Head of caudate nucleus (tissue), 42 donors: ENCODE measurements at regions not wholly inside any gene's neighbourhood (a gene's known extent, or its start where the extent isn't known, plus 50 kb on each side); places are given as distances from the start of the nearest gene placed in this dataset.
A peak's percentile ranks its signal among the peaks of the same experiment; 100 is the strongest.
"Not testable (repeated sequence)": the region's sequence is repeated elsewhere in the genome, so short reads cannot be mapped to it uniquely, and the experiment has no call there.

Source experiments
- DNase-seq, 42 donors: peaks; one replicate each; pipeline versions ENCODE4 v3.0.0 to v3.0.0-alpha.2; 2020 to 2021; ENCODE audit warnings: mixed read lengths in 7 of 42
- intact Hi-C: fragments of 100-400 bp; cut with DNase I; formaldehyde crosslinking; loops from one replicate; pipeline ENCODE4 v1.15.0; 2022

- DNase-seq, result no peak
- intact Hi-C loops, result no loop called here
Observed at GRCh38 chr14:71430678-71431376, 501.4 kb upstream of the RGS6 start.

- no peak for DNase-seq
- intact Hi-C loops, result no loop called here
Observed at GRCh38 chr14:71432334-71433110, 499.7 kb upstream of the RGS6 start.

DNA sequence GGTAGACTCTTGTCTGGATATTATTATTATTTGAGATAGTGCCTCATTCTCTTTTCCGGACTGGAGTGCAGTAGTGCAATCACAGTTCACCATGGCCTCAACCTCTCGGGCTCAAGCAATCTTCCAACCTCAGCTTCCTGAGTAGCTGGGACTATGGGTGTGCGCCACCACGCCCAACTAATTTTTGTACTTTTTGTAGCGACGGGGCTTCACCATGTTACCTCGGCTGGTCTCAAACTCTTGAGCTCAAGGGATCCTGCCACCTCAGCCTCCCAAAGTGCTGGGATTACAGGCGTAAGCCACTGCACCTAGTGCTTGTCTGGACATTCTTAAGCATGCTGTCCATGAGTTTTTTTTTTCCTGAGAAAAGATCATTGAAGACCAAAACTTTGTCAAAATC is 498.9 kb upstream of the RGS6 start:
- no peak for DNase-seq
- intact Hi-C loops, result no loop called here

- not testable (repeated sequence) for DNase-seq
Observed at GRCh38 chr14:71435641-71436040, 496.6 kb upstream of the RGS6 start.

DNA sequence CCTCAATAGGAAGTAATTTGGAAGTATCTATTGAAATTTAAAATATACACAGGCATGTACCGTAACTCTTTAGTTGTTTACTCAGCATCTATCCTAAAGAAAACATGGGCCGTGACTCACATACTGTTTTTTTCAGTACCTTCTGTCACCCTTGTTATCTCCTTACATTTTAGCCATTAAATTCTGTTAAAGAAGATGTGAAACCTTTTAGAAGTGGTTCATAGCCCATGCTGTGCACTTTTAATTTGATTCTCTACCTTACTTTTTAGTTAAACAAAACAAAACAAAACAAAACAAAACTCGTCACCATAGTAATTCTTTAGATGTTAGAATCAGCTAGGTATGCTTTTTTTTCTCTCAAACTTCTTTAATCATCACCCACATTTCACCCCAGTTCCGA is 494.4 kb upstream of the RGS6 start:
- intact Hi-C loops, result no loop called here
- DNase-seq, result no peak

More at GRCh38 chr14:71435641-71436040, 496.6 kb upstream of the RGS6 start:
- intact Hi-C loops, result not testable (repeated sequence)

- peak in 40 of 42 donors; percentile 18 to 89 (median 64) for DNase-seq
- intact Hi-C loops, result no loop called here
Observed at GRCh38 chr14:71438684-71439083, 493.5 kb upstream of the RGS6 start.

GRCh38 chr14:71441126-71441525 is 491.1 kb upstream of the RGS6 start:
- no peak for DNase-seq
- intact Hi-C loops, result no loop called here

- intact Hi-C loops, result no loop called here
- no peak for DNase-seq
Observed at GRCh38 chr14:71444030-71444822, 488.0 kb upstream of the RGS6 start.

DNA sequence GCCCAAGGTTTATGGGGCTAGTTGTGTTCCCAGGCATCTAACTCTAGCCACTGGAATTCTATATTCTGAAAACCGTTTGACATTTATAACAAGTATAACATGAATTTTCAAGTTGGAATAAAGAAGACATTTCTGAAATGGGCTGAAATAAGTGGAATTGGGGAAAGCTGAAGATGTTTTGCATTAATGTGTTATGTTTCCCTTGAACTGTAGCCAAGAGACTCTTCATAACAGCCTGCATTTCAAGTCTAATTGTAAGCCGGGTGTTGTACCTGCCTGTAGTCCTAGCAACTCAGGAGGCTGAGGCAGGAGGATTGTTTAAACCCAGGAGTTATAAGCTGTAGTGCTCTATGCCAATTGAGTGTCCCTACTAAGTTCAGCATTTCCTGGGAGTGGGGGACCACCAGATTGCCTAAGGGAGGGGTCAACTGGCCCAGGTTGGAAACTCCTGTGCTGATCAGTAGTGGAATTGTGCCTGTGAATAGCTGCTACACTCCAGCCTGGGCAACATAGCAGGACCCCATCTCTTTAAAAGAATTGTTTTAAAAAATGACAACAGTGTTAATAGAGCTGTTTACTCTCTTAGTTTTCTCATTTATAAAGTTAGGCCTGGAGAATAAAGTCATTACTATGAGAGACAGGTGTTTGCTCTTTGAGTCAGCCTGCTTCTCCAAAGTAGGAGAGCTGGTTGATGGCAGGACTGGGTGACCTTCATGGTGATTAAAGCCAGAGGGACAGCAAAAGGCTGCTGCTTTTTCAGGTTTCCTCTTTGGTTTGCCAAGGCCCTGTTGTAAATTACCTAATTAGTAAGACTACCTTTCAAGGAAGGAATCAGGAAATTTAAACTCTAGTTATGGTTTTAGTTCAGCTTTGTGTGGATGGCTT is 483.6 kb upstream of the RGS6 start:
- no peak for DNase-seq
- intact Hi-C loops, result no loop called here

GRCh38 chr14:71449316-71450055 is 482.7 kb upstream of the RGS6 start:
- intact Hi-C loops, result no loop called here
- DNase-seq, result no peak

DNA sequence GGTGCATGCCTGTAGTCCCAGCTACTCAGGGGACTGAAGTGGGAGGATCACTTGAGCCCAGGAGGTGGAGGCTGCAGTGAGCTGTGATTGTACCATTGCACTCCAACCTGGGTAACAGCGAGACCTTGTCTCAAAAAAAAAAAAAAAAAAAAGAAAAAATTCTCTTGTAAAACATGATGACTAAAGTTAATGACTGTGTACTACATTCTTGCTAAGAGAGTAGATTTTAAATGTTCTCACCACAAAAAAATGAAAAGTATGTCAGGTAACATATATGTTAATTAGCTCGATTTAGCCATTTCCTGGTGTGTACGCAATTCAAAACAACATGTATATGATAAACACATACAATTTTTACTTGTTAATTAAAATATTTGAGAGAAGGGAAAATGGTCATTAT is 480.7 kb upstream of the RGS6 start:
- intact Hi-C loops, result no loop called here
- no peak for DNase-seq

- DNase-seq, result no peak
- intact Hi-C loops, result no loop called here
Observed at GRCh38 chr14:71452539-71452938, 479.7 kb upstream of the RGS6 start.

GRCh38 chr14:71452987-71453386 is 479.2 kb upstream of the RGS6 start:
- no peak for DNase-seq
- intact Hi-C loops, result no loop called here

DNA sequence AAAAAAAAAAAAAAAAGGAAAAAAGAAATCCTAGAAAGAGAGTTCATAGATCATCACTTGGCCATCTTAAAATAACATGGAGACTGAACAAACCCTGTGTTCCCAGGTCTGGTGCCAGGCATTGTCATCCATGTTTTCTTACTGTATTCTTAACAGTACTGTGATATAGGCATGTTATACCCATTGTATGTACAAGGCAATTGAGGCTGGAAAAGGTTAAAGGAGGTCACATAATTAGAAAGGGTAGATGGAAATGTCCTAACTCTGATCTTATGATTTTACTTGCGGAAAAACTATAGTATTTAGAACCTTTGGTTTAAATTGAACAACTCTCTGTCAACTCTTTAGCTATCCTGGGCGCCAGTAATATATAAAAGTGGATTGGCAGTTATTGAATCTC is 478.2 kb upstream of the RGS6 start:
- DNase-seq, result no peak
- intact Hi-C loops, result no loop called here

DNA sequence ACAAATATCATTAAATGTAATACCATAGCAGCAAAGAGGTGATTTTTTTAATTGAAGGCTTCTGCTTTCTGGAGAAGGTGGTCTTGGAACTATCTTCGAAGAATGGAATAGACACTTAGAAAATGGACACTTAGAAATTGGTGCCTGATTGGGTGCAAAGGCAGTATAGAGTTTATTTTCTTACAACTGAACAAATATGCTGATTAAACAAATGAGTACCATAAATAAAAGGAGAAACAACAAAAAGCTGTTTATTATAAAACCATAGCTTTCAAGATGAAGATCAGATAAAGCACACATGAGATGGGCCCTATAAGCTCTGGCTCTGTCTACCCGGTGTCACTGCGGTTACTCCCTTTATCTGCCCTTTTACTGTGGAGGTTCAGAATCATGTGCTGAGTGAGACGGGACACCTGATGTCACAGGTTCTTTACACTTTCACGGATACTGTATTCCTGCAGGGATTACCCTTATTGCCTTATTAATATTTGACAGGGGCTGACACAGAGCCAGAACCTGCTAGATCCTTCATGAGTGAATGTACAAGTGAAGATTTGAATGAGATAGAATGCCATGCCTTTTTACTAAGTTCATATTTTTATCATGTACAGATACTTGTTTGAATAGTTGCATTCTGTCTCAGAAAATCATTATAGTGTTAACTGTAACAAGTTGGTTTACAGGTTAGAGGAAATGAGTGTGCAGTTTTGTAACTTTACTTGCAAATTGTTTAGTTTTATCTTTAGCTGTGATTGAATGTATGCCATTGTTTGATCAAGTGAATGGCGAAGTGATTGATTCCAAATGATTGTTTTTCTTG is 477.5 kb upstream of the RGS6 start:
- intact Hi-C loops, result no loop called here
- no peak for DNase-seq

GRCh38 chr14:71460091-71460490 is 472.1 kb upstream of the RGS6 start:
- intact Hi-C loops, result loop anchor here (10.0 kb wide), 1 partner anchor 135 kb away; the partner anchor contains the start of gene SIPA1L1

DNA sequence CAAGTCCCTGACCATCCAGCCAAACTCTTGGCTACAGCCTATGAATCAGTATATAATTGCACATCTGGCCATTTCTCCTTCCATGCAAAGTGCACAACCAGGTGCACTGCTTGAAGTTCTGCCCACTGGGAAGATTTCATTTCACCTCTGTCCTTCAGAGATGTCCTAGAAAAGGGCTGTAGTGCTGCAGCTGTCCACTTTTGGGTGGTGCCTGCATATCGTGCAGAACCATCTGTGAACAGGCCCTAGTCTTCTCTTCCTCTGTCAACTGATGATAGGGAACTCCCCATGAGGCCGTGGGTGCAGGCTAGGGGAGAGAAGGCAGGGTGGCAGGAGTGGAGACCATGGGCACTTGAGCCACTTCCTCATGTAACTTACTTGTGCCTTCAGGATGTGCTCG is 470.6 kb upstream of the RGS6 start:
- not testable (repeated sequence) for DNase-seq

More at GRCh38 chr14:71460091-71460490, 472.1 kb upstream of the RGS6 start:
- DNase-seq, result no peak

More for the DNA sequence above, 470.6 kb upstream of the RGS6 start:
- intact Hi-C loops, result loop anchor here (10.0 kb wide), 1 partner anchor 137 kb away; the partner anchor contains the start of gene SIPA1L1
